A172 (cell line): ENCODE measurements at regions not wholly inside any gene's neighbourhood (a gene's known extent, or its start where the extent isn't known, plus 50 kb on each side); places are given as distances from the start of the nearest gene placed in this dataset.
"Not testable (repeated sequence)": the region's sequence is repeated elsewhere in the genome, so short reads cannot be mapped to it uniquely, and the experiment has no call there.

Experiments used
- DNase-seq: peaks from one replicate; pipeline ENCODE4 v3.0.0-alpha.2; 2015; ENCODE audit warnings: low spot score

DNA sequence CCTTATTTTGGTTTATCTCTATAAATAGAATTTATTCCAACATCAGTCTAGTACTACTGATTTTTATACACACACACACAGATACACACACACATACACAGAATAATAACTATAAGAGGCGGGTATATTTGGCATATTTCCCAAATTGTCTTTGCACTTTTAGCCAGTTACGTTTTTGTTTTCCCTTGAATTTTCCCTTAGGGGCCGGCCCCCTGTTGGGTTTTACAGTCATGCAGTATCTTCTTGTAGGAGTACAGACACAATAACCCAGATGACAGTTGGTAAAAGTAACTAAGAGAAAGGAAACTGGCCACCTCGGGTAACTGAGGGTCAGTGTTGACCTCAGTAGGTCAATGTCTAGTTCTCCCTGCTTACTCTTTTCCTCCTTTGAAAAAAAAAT is 50.9 kb downstream of the DISP1 start:
- no peak for DNase-seq

DNA sequence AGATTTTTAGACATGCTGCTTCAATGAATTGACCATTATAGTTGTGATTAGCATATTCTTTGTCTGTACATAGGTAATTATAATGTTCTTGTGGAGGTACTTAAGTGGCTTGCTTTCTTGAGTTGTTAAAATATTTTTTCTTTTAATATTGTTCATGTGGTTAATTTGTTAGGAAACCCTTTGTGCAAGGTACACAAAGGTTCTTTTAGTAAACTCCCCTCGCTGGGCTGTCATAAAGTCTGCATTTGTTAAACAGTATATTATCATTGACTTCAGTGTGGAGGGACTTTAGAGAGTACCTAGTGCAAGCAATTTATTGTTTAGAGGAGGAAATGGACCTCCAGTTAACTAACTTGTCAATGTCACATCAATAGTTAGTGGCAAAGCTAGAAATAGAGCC is 52.5 kb downstream of the DISP1 start:
- no peak for DNase-seq

DNA sequence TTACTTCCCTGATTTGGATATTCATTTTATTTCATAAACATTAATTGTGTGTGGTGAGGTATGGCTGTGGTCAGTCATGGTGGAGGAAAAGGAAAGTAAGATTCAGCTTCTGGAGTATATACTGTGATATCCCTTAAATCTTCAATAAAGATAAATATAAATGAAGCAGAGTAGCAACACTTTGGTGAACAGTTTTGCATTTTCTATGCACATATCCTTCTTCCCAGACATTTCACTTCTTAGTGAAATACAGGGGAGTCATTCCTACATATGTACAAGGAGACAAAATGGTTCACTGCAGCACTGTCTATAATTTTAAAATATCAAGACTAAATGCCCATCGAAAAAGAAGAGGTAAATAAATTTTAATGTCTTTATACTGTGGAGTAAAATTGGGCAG is 61.3 kb downstream of the DISP1 start:
- DNase-seq, result no peak

DNA sequence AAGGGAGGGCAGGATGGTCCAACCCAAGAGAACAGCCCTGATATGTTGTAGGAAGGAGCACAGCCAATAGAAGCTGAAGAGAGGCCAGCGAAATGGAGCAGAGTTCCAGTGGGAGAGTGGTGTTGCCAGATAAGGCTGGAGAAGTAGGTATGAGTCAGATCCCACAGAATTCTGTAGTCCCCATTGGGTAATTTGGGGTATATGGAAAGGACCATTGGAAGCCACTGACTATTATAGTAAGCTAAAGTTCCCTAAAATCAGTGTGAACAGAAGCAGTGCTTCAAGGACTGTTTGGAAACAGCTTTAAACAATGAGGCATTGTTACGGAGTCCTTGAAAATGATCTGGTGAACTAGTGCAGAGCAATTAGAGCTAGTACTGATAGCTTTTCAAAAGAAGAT is 63.0 kb downstream of the DISP1 start:
- no peak for DNase-seq

DNA sequence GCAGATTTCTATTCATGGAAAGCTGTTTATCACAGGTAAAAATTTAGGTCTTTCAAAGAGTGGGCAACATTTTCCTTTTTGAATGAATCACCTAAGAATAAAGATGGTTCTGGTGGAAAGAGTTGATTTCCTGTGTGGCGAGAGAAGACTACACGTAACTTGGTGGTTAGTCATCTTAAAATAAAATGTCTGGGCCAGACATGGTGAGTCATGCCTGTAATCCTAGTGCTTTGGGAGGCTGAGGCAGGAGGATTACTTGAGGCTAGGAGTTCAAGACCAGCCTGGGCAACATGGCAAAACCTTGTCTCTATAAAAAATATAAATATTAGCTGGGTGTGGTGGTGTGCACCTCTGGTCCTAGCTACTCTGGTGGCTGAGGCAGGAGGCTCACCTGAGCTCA is 65.7 kb downstream of the DISP1 start:
- peak; percentile 90 for DNase-seq

DNA sequence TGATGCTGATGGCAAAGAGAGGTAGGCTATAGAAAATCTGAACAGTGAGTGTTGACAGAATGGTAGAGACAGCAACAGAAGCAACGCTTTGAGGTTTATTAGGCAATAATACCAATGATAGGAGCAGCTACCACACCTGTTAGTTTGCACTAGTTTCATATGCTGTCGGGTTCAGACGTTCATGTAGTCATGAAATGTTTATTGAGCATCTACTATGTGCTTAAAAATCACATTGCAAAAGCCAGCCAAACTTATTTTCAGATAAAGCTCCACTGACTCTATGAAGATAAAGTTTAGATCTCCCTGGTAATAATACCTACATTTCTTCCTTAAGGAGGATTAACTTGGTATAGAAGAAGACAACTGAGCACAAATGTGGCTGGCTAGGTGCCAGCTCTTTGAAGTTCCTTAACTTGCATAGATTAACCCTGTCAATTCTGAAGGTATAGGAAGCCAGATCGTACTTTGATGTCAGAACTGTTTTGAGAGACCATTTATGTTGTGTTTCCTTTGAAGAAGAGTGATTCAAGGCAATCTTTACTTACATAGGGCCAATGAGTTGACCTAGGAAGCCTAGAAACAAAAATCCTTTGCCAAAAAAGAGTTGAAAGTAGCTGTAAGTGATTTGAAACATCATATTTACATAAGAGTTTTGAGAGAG is 71.5 kb downstream of the DISP1 start:
- no peak for DNase-seq

DNA sequence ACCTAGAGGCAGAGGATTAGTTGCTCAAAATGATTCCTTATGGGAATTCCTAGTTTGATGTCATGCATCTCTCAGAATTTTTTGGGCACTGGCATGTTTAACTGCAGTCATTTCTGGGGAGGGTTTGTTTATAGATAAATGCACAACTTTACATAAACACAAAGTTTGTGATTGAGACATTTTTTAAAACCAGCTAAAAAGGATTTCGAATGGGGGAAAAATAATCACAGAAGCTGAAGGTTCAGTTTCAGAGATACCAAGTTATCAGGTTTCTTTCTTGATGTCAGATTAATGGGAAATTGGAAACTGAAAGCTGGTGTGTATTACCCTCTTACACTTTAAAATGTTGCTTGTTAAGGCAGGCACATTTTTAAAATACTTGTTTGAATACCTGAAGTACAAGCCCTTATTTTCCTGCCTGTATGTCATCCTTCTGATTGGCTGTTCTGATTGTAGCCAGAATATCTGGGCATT is 72.1 kb downstream of the DISP1 start:
- no peak for DNase-seq

DNA sequence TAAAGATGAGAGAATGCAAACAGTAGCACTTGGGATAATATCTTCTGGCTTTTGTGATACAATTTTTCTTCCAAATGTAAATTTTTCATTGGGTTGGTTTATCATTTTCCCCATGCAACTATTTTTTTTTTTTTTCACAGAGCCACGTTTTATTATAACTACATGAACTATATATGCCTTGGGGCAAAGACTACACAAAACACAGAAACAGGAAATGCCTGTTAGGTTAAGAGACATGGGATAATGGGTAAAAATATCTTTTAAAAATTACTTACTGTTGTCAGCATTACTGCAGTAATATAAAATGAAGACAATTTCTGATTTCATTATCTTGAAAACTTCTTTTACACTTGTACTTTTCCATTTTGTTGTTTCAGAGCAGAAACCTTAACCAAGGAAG is 74.6 kb downstream of the DISP1 start:
- no peak for DNase-seq

DNA sequence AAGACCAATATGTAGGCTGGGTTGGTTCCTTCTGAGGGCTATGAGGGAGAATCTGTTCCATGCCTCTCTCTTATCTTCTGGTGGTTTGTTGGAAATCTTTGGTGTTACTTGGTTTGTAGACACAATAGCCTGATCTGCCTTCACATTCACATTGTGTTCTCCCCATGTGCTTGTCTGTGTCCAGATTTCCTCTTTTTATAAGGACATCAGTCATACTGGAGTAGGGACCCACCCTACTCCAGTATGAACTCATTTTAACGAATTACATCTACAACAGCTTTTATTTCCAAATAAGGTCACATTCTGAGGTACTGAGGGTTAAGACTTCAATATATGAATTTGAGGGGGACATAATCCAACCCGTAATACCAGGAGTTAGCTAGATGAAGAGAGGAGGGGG is 75.9 kb downstream of the DISP1 start:
- no peak for DNase-seq

DNA sequence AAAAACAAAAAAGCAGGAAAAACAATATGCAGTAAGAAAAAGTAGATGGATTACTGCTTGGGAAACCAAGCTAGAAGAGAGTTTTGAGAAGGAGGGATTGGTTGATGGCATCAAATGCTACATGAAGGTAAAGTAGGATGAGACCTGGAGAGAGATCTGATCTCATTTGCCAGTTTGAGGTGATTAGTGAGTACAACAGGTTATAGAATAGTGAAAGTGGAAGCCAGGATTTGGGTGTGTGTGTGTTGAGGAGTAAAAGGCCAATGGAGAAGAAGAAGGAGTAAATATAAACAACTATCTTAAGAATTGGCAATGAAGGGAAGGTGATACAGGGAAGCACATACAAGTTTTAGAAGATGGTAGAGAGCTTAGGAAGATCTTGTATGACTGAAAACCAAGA is 76.7 kb downstream of the DISP1 start:
- DNase-seq, result no peak

DNA sequence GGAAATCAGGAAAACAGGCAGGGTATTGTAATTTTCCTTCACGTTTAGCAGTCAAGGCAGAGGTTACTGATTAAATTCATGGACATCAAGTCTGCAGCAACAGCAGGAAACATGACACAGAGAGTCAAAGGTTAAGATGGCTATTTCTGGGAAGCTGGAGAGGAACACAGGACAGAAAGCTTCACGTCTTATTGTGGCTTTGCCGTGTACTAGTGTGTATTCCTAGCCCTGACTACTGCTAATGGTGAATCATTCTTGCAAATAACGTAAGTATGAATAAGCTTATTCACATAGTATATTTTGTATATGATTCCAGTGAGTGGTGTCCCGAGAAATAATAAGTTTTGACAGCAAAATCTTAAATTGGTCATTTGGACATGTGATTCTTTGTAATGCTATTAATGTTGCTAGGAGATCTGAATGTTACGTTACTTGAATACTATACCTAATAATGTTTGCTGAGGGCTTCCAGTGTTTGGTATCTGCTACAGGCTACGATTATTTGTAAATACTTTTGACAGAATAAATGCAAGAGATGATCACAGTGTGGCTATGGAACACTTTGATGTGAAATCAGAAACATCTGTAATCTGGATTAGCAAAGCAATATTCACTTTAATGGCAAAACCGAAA is 77.4 kb downstream of the DISP1 start:
- no peak for DNase-seq

DNA sequence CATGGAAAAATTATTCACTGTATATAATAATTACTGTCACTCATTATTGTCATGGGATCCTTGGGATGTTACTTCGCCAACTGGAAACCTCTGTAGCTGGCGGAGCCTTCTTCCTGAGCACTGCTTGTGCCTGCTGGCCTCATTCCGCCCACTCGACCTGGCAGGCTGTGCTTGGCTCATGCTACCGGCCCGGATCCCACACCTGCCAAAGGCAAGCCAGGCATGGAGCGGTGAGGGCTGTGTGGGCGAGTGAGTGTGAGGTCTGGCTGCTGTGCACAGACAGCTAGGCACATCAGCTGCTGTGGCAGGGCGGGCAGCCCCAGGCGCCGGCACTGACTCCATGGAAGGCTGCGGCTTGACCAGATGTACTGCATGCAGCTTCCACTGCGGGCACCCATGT is 78.4 kb downstream of the DISP1 start:
- DNase-seq, result no peak

DNA sequence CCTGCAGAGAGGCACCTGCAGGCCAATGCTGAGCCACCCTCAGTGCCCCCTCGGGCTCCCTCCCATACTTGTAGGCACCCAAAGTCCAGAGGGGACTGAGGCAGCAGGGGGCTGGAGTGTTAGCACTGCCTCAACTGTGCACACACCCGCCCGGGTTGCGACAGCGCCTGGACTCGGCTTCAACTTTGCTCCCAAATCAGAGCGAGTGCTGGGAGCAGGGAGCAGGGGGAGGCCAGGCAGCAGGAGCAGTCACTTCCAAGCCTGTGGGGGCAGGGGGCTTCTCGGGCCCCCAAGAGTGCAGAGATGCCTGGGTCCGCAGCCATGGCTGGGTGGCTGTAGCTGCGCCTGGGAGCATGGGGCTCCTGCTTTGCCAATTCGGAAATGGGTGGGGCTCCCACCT is 79.5 kb downstream of the DISP1 start:
- DNase-seq, result no peak

DNA sequence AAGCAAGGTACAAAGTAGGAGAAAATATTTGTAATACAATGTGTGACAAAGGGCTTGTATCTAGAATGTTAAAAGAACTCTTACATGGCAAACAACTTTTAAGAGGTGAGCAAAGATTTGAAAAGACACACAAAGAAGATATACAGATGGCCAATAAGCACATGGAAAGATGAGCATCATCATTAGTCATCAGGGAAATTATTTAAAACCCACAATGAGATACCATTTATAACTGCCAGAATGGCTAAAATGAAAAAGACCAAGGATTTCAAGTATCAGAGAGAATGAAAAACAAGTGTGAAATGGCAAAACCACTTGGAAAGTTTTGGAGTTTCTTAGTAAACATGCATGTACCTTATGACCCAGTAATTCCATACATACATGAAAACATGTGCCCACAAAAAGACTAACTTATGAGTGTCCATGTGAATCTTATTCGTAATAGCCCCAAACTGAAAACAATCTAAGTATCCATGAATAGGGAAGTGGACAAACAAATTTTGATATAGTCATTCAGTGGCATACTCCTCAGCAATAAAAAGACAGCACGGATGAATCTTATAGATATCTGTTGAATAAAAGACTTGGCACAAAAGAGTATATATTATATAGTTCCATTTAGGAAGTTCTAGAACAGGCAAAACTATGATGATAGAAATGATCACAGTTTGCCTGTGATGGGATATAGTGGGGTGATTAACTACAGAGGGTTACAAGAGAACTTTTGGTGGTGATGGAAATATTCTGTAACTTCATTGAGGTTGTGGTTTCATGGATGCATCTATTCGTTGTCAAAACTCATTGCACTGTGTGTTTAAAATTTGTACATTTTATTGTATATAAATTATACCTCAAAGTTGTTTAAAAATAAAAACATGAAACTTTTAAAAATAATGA is 82.0 kb downstream of the DISP1 start:
- DNase-seq, result peak; percentile 40

DNA sequence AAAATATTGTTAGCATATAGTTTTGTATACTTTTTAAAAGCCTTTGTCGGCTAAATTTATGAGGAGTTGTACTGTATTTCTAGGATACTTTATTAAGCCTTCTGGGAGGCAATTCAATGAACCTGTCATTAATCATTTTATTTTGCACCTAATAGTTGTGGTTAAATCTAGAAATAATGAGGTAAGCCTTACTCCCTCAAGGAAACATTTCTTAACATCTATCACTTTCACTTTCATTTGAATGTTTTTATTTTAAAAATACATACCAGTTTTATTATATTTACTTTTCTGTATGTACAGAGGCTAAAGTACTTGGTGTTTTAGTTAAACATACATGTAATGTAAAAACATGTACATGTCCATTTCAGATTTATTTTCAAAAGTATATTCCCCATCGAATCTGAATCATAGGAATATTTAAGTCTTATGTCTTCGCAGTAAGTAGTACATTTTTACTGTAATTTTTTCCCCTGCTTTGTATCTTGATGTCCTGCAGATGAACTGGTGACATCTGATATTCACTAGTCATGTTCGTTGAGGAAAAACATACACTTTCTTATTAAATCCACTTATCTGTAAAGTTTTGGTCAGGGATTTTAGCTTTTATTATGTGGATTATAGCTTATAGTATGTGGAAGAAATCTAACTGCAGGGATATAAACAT is 82.8 kb downstream of the DISP1 start:
- DNase-seq, result no peak

DNA sequence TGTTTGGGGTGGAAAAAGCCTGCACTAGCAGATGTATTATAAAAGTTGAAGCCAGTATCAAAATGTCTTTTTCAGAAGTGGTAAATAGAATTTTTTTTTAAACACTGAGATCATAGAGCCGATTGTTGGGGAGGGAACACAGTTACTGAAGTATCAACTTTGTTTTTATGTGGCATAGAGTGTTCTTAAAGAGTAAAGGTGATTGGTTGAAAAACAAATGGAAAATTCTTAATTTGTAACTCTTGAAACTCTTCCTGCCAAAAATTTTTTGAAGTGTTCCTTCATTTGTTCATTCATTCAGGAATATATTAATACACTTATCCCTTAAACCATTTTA is 83.3 kb downstream of the DISP1 start:
- DNase-seq, result no peak

DNA sequence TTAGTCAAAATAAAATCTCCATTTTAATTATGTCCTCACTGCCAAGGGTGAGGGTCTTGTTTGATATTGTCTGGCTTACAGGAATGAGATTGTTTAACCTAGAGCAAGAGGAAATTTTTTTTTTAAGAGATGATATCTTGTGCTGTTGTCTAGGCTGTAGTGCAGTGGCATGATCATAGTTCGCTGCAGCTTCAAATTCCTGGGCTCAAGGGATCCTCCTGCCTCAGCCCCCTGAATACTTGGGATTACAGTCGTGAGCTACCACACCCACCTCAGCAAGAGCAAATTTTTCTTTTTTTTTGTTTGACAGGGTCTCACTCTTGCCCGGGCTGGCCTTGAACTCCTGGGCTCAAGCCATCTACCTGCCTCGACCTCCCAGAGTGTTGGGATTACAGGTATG is 84.6 kb downstream of the DISP1 start:
- DNase-seq, result no peak

DNA sequence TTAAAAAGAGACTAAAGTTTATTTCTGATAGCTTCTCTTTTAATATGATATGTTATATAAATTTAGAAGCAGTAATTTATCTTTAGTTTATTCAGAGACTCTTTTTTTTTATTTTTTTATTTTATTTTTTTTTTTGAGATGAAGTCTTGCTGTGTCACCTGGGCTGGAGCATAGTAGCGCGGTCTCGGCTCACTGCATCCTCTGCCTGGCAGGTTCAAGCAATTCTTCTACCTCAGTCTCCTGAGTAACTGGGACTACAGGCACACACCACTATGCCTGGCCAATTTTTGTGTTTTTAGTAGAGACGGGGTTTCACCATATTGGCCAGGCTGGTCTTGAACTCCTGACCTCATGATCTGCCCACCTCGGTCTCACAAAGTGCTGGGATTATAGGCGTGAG is 89.6 kb downstream of the DISP1 start:
- DNase-seq, result no peak

DNA sequence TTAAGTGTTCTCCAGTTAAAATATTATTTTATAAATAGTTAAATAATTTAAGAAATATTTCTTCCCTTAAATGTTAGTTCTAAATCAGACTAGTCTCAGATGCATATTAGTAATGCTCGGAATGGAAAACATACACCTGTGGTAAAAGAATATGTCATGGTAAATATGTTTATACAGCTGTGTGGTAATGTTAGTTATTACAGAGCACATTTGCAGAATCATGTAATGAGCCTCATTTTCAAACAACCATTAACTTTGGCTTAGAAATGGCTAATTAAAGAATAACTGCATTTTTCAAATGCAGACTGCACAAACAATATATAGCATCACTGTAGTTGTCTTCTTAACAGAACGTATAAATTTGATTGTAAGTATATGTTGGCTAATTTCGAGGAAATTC is 90.3 kb downstream of the DISP1 start:
- DNase-seq, result no peak

DNA sequence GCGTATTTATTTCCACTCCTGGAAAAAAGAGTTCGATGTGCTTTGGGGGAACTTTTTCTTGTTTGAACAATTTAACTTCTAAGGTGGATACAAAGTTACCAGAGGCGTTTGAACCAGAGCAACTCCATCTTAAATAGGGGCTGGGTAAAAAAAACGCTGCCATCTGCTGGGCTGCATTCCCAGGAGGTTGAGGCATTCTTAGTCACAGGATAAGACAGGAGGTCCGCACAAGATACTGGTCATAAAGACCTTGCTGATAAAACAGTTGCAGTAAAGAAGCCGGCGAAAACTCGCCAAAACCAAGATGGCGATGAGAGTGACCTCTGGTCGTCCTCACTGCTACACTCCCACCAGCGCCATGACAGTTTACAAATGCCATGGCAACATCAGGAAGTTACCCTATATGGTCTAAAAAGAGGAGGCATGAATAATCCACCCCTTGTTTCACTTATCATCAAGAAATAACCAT is 91.5 kb downstream of the DISP1 start:
- not testable (repeated sequence) for DNase-seq

DNA sequence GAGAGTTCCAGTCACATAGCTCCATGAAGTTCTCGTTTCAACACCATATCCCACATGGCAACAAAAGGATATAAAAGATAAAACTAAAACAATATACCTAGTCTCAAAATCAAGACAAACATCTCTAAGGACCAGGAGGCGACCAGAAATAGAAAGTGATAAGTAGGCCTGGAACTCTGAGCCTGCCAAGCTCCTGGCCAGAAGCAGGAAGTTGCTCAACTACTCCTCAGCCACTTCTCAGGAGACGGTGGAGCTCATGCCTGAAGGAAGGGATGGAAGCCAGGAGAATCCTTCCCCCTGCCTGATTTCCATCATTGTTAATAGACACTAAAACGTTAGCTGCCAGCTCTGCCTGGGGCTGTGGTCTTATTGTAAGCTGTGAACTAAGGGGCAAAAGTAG is 94.7 kb downstream of the DISP1 start:
- no peak for DNase-seq

DNA sequence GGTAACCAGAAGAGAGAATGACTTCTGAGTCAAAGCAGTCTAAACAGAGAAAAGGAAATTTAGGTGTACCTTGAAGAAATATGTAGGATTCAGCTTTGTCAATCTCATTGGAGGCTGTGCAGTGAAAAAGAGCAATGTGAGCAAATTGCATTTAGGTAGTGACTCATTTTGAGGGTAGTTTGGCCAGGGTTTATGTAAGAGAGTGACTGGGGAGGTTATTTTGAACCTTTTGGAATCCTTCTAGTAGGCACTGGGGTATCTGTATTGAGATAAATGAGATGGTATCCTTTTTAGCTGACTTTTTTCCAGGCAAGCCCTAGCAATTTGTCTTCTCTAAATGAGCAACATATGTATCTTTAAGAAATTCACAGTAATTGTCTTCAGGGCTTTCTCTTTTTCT is 95.9 kb downstream of the DISP1 start:
- DNase-seq, result no peak
